GM19351 (cell line): ENCODE measurements at regions not wholly inside any gene's neighbourhood (a gene's known extent, or its start where the extent isn't known, plus 50 kb on each side); places are given as distances from the start of the nearest gene placed in this dataset.
"Not testable (repeated sequence)": the region's sequence is repeated elsewhere in the genome, so short reads cannot be mapped to it uniquely, and the experiment has no call there.

Source experiments
- ATAC-seq: cut with Tn5 transposase; IDR thresholded peaks from one replicate; pipeline ENCODE4 v1.9.1; 2021; ENCODE audit warnings: mild to moderate bottlenecking, moderate library complexity; ENCODE audit not compliant: unreplicated experiment

DNA sequence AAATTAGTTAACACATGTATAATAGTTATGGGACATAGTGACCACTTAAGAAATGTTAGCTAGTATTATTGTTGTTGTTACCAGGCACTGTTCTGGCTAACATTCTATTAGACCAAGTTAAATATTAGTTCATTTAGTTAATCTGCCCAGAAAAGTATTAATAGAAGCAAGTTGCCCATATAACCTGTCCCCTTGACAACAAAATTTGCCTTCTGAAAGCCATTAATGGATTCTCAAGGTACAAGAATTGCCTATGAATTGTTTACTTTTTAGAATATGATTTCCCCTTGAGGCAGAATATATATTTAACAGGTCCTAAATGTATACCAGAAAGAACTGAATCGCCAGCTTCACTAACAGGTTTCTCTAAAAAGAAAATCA is 167.3 kb upstream of the TMCC3 start:
- no peak for ATAC-seq

GRCh38 chr12:94817201-94817600 is 166.8 kb upstream of the TMCC3 start:
- ATAC-seq, result not testable (repeated sequence)

GRCh38 chr12:94816746-94817145 is 166.4 kb upstream of the TMCC3 start:
- ATAC-seq, result not testable (repeated sequence)

DNA sequence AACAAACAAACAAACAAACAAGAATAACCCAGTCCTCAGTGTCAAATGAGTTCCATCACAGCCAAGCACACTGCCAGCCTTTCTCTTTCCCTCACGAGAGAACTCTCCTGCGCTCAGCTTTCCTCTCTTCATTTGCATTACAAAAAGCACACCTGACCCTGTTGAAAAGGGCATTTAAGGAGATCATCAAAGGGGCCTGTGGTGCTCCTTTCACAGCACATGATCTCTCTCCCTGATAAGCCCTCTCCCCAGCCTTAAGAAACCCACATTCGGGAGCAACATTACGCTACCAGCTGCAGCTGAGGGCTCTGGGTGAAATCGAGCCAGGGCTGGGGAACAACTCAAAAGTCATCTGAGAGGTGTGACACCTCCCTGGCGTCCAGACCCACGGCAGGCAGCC is 165.6 kb upstream of the TMCC3 start:
- no peak for ATAC-seq

- ATAC-seq, result no peak
Observed at GRCh38 chr12:94815450-94815849, 165.1 kb upstream of the TMCC3 start.

GRCh38 chr12:94813314-94813713 is 163.0 kb upstream of the TMCC3 start:
- ATAC-seq, result no peak

DNA sequence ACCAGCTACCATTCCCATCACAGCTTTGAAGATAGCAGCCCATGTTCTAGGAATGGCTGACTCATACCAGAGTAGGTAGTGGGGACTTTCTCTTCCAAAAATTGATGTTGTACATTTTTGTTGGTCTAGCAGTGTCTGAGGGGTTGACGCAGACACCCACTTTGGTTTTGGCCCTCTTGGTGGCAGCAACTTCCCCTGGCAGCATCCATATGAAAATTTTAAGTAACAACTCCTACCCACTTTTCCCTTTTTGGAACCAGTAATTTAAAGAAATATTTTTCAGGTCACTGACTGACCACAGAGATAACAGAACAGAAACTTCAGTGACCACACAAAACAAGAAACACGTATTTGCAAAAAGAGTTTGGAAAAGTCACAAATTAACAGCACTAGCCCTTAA is 162.0 kb upstream of the TMCC3 start:
- peak; percentile 46 for ATAC-seq

- ATAC-seq, result peak; percentile 52
Observed at GRCh38 chr12:94811611-94812010, 161.3 kb upstream of the TMCC3 start.

GRCh38 chr12:94807951-94808350 is 157.6 kb upstream of the TMCC3 start:
- ATAC-seq, result no peak

- ATAC-seq, result no peak
Observed at GRCh38 chr12:94806617-94807016, 156.3 kb upstream of the TMCC3 start.

GRCh38 chr12:94805749-94806529 is 155.6 kb upstream of the TMCC3 start:
- peak; percentile 61 for ATAC-seq

- ATAC-seq, result no peak
Observed at GRCh38 chr12:94803939-94804338, 153.6 kb upstream of the TMCC3 start.

DNA sequence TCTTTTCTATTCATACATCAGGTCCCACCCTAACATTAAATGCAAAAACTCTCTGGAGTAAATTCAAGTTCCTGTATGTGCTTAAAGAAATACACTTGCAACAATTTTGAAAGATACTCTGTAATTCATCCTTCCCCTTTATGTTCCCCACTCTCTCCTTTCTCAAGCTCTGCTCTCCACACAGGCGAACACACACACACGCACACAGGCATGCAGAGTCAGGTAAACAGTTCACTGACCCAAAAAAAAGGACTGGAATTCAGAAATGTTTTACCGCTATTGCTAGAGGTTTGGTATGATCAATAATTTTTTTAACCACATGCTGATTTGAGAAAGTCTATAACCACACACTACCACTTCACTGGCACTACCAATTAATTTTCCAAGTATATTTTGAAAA is 152.4 kb upstream of the TMCC3 start:
- no peak for ATAC-seq

DNA sequence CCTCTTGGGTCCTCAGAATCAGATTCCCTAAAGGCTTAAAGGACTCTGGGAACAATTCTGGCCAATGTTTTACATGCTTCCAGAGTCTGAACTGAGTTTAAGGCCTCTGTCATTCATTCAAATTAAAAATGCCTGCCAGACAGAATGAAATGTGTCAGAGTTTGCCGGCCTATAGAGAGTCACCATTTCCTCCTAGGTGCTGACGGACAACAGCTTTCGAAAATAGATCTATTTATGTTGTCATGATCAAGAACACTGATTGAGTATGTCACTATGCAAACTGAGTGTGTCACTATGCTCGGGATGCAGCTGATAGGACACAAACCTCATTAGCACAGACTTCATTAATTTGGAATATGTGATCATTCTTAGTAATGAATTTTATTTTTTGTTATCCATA is 151.4 kb upstream of the TMCC3 start:
- ATAC-seq, result no peak

DNA sequence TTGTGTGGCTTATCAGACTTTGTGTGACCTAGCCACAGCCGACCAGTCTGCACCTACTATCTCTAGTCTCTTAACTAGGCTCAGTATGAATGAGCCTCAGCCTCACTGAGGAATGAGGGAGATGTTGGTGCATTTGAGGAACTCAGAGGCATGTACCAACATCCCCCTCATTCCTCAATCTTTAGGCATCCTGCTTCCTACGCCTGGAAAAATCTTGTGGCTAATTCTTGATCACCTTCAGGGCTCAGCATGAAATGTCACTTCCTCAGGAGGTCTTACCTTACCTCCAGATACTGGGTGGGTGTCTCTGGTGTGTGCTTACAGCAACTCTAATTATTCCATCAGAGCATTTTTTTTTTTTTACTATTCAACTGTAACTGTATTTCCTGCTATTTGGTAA is 148.8 kb upstream of the TMCC3 start:
- ATAC-seq, result no peak

GRCh38 chr12:94798113-94798512 is 147.8 kb upstream of the TMCC3 start:
- ATAC-seq, result no peak

DNA sequence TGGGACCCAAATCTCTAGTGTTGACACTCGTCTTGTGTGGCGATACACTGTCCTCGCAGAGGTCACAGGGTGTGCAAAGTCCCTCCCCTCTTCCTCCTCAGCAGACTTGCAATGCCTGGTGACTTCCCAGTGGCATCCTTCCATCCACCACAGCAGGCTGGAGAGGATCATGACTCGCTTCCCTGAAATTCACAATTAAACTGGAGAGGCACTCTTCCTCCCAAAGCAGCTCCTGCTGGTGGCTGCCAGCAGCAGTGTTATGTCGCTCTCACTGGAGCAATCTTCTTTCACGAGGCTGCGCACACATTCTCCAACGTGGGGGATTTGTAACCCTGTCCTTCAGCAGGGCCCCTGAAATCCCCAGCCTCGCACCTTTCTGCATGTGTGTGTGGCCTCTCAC is 145.2 kb upstream of the TMCC3 start:
- ATAC-seq, result no peak

DNA sequence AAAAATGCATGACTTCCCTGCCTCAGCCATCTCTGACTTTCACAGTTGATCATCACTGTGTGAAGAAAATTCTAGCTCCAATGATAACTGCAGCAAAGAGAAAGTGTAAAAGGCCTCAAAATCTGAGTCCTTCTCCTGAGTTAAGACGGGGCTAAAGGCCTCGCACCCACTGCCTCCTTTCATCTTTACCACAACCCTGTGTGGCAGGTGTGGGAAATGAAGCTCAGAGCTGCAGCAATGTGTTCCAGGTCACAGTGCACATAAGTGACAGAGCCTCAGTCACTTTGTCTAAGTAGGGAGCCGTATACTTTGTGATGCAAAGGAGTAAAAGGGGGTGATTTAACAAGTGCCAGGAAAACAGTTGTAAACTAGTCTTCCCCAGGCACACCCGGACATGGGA is 144.7 kb upstream of the TMCC3 start:
- no peak for ATAC-seq

GRCh38 chr12:94793191-94793595 is 142.8 kb upstream of the TMCC3 start:
- ATAC-seq, result no peak

GRCh38 chr12:94792693-94793092 is 142.3 kb upstream of the TMCC3 start:
- no peak for ATAC-seq

- ATAC-seq, result no peak
Observed at GRCh38 chr12:94791933-94792332, 141.6 kb upstream of the TMCC3 start.

DNA sequence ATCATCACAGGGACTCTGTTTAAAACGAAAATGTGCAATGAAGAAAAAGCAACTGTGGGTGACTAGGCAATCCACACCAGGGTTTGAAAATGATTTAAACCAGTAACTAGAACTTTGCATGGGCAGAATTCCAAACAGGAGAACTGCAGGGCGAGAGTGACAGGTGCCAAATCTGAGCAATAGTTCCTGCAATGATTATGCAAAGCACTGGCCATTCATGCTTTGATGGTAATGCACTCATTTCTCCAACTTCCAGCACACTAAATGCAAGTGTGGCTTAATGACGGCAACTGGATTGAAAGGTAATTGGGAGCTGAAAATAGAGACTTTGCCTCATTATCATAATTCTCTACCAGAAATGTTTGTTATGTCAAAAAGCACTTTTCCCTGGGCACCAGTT is 140.5 kb upstream of the TMCC3 start:
- no peak for ATAC-seq

DNA sequence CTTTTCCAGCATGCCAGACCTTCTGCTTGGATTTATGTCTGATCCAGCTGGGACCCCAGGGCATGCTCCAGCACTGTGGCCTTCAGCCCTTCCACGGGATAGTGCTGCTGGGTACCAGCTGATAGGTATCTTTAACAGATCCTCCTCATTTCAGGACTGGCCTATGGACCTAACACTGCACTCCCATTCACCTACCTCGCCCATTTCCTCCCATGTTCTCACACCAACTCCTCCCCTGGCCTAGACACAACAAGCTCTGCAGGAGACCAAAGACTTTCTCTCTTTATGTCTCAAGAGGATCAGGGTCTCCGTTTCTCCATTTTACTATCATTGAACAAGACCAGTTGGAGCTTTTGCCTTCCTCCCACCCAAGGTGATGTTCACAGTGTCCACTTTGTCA is 140.0 kb upstream of the TMCC3 start:
- no peak for ATAC-seq
